ENCODE measurements at regions not wholly inside any gene's neighbourhood (a gene's known extent, or its start where the extent isn't known, plus 50 kb on each side); places are given as distances from the start of the nearest gene placed in this dataset.
A peak's percentile ranks its signal among the peaks of the same experiment; 100 is the strongest.
"Not testable (repeated sequence)": the region's sequence is repeated elsewhere in the genome, so short reads cannot be mapped to it uniquely, and the experiment has no call there.

GRCh38 chr14:86086962-86087361 is 557.0 kb downstream of the FLRT2 start:
- no peak for DNase-seq (ENCODE audit: low read depth)

- no peak for DNase-seq (ENCODE audit: low read depth)
Observed at GRCh38 chr14:86084097-86084496, 554.2 kb downstream of the FLRT2 start.

- no peak for DNase-seq (ENCODE audit: low read depth)
Observed at GRCh38 chr14:86083616-86084015, 553.7 kb downstream of the FLRT2 start.

- DNase-seq (ENCODE audit: low read depth): no peak
Observed at GRCh38 chr14:86072116-86072894, 542.4 kb downstream of the FLRT2 start.

GRCh38 chr14:86066651-86067050 is 536.7 kb downstream of the FLRT2 start:
- DNase-seq (ENCODE audit: low read depth): no peak

- no peak for DNase-seq (ENCODE audit: low read depth)
Observed at GRCh38 chr14:86065407-86065806, 535.5 kb downstream of the FLRT2 start.

GRCh38 chr14:86064595-86064994 is 534.7 kb downstream of the FLRT2 start:
- DNase-seq (ENCODE audit: low read depth): not testable (repeated sequence)

- DNase-seq (ENCODE audit: low read depth): peak; percentile 19
Observed at GRCh38 chr14:86057018-86057667, 527.2 kb downstream of the FLRT2 start.

- no peak for DNase-seq (ENCODE audit: low read depth)
Observed at GRCh38 chr14:86055512-86056075, 525.6 kb downstream of the FLRT2 start.

GRCh38 chr14:86052868-86053267 is 522.9 kb downstream of the FLRT2 start:
- no peak for DNase-seq (ENCODE audit: low read depth)

- DNase-seq (ENCODE audit: low read depth): no peak
Observed at GRCh38 chr14:86050757-86051156, 520.8 kb downstream of the FLRT2 start.

GRCh38 chr14:86050072-86050683 is 520.2 kb downstream of the FLRT2 start:
- DNase-seq (ENCODE audit: low read depth): no peak

GRCh38 chr14:86039176-86039575 is 509.2 kb downstream of the FLRT2 start:
- no peak for DNase-seq (ENCODE audit: low read depth)

GRCh38 chr14:86038387-86039042 is 508.6 kb downstream of the FLRT2 start:
- no peak for DNase-seq (ENCODE audit: low read depth)

GRCh38 chr14:86035882-86036281 is 505.9 kb downstream of the FLRT2 start:
- DNase-seq (ENCODE audit: low read depth): peak; percentile 28

- no peak for DNase-seq (ENCODE audit: low read depth)
Observed at GRCh38 chr14:86027990-86028389, 498.0 kb downstream of the FLRT2 start.

- DNase-seq (ENCODE audit: low read depth): no peak
Observed at GRCh38 chr14:86027144-86027543, 497.2 kb downstream of the FLRT2 start.

GRCh38 chr14:86022031-86022629 is 492.2 kb downstream of the FLRT2 start:
- peak; percentile 36 for DNase-seq (ENCODE audit: low read depth)

- DNase-seq (ENCODE audit: low read depth): no peak
Observed at GRCh38 chr14:86020841-86021240, 490.9 kb downstream of the FLRT2 start.

GRCh38 chr14:86015941-86016340 is 486.0 kb downstream of the FLRT2 start:
- peak; percentile 22 for DNase-seq (ENCODE audit: low read depth)

- no peak for DNase-seq (ENCODE audit: low read depth)
Observed at GRCh38 chr14:86015511-86015910, 485.6 kb downstream of the FLRT2 start.
